ENCODE measurements at regions not wholly inside any gene's neighbourhood (a gene's known extent, or its start where the extent isn't known, plus 50 kb on each side); places are given as distances from the start of the nearest gene placed in this dataset.

- FAIRE-seq: no peak
Observed at GRCh38 chr14:97618917-97619690, 821.9 kb downstream of the VRK1 start.

GRCh38 chr14:97620066-97620465 is 822.9 kb downstream of the VRK1 start:
- FAIRE-seq: no peak

- no peak for FAIRE-seq
Observed at GRCh38 chr14:97624985-97625384, 827.8 kb downstream of the VRK1 start.

GRCh38 chr14:97625477-97625876 is 828.3 kb downstream of the VRK1 start:
- no peak for FAIRE-seq

- no peak for FAIRE-seq
Observed at GRCh38 chr14:97626088-97626487, 828.9 kb downstream of the VRK1 start.

GRCh38 chr14:97630249-97630648 is 833.1 kb downstream of the VRK1 start:
- FAIRE-seq: no peak

GRCh38 chr14:97633131-97633738 is 836.1 kb downstream of the VRK1 start:
- FAIRE-seq: no peak

- no peak for FAIRE-seq
Observed at GRCh38 chr14:97634751-97635150, 837.6 kb downstream of the VRK1 start.

GRCh38 chr14:97638864-97639263 is 841.7 kb downstream of the VRK1 start:
- FAIRE-seq: no peak

- no peak for FAIRE-seq
Observed at GRCh38 chr14:97640031-97640430, 842.8 kb downstream of the VRK1 start.

- FAIRE-seq: no peak
Observed at GRCh38 chr14:97641827-97642226, 844.6 kb downstream of the VRK1 start.

GRCh38 chr14:97642631-97643030 is 845.4 kb downstream of the VRK1 start:
- FAIRE-seq: no peak

GRCh38 chr14:97644365-97644764 is 847.2 kb downstream of the VRK1 start:
- FAIRE-seq: no peak

GRCh38 chr14:97649752-97650151 is 852.6 kb downstream of the VRK1 start:
- no peak for FAIRE-seq

- no peak for FAIRE-seq
Observed at GRCh38 chr14:97655169-97655948, 858.2 kb downstream of the VRK1 start.

GRCh38 chr14:97657609-97658008 is 860.4 kb downstream of the VRK1 start:
- no peak for FAIRE-seq

GRCh38 chr14:97687944-97688630 is 890.9 kb downstream of the VRK1 start:
- FAIRE-seq: no peak

- FAIRE-seq: no peak
Observed at GRCh38 chr14:97688631-97689336, 891.6 kb downstream of the VRK1 start.

- FAIRE-seq: no peak
Observed at GRCh38 chr14:97692084-97692483, 894.9 kb downstream of the VRK1 start.

GRCh38 chr14:97695456-97695981 is 898.3 kb downstream of the VRK1 start:
- FAIRE-seq: no peak

GRCh38 chr14:97697772-97698171 is 900.6 kb downstream of the VRK1 start:
- FAIRE-seq: no peak

- FAIRE-seq: no peak
Observed at GRCh38 chr14:97699026-97699425, 901.8 kb downstream of the VRK1 start.

Data from G401.6 (cell line).